Activated T-cell treated with anti-CD3 and anti-CD28 coated beads for 48 hours (primary cell): ENCODE measurements at regions not wholly inside any gene's neighbourhood (a gene's known extent, or its start where the extent isn't known, plus 50 kb on each side); places are given as distances from the start of the nearest gene placed in this dataset.
"Not testable (repeated sequence)": the region's sequence is repeated elsewhere in the genome, so short reads cannot be mapped to it uniquely, and the experiment has no call there.

Experiments
- DNase-seq: peaks from one replicate; pipeline ENCODE4 v3.0.0-alpha.2; 2020; ENCODE audit warnings: low read depth

GRCh38 chr12:97800561-97800960, 338.0 kb downstream of the RMST start:
- no peak for DNase-seq

- DNase-seq: no peak
These were observed 339.0 kb downstream of the RMST start for GRCh38 chr12:97801471-97802059.

- no peak for DNase-seq
These were observed 342.5 kb downstream of the RMST start for GRCh38 chr12:97805146-97805545.

GRCh38 chr12:97813301-97813700, 350.7 kb downstream of the RMST start:
- no peak for DNase-seq

GRCh38 chr12:97821806-97822205, 359.2 kb downstream of the RMST start:
- DNase-seq: no peak

GRCh38 chr12:97835541-97835940, 372.9 kb downstream of the RMST start:
- no peak for DNase-seq

- no peak for DNase-seq
These were observed 374.8 kb downstream of the RMST start for GRCh38 chr12:97837401-97837800.

GRCh38 chr12:97848051-97848450, 385.4 kb downstream of the RMST start:
- DNase-seq: no peak

- DNase-seq: no peak
These were observed 391.9 kb downstream of the RMST start for GRCh38 chr12:97854477-97854876.

GRCh38 chr12:97862072-97862471, 399.5 kb downstream of the RMST start:
- DNase-seq: no peak

- DNase-seq: no peak
These were observed 412.5 kb downstream of the RMST start for GRCh38 chr12:97875064-97875463.

- DNase-seq: no peak
These were observed 414.2 kb downstream of the RMST start for GRCh38 chr12:97876780-97877179.

GRCh38 chr12:97877404-97877803, 414.8 kb downstream of the RMST start:
- no peak for DNase-seq

GRCh38 chr12:97886511-97887176, 424.0 kb downstream of the RMST start:
- DNase-seq: no peak

GRCh38 chr12:97897881-97898280, 435.3 kb downstream of the RMST start:
- DNase-seq: not testable (repeated sequence)

GRCh38 chr12:97899529-97899928, 436.9 kb downstream of the RMST start:
- DNase-seq: no peak

GRCh38 chr12:97899956-97900355, 437.4 kb downstream of the RMST start:
- DNase-seq: no peak

- DNase-seq: no peak
These were observed 440.8 kb downstream of the RMST start for GRCh38 chr12:97903356-97903755.

GRCh38 chr12:97907504-97907903, 444.9 kb downstream of the RMST start:
- DNase-seq: no peak

GRCh38 chr12:97910559-97910958, 448.0 kb downstream of the RMST start:
- no peak for DNase-seq

GRCh38 chr12:97912943-97913342, 450.3 kb downstream of the RMST start:
- no peak for DNase-seq

GRCh38 chr12:97921979-97922722, 459.5 kb downstream of the RMST start:
- DNase-seq: no peak

GRCh38 chr12:97923546-97923945, 460.9 kb downstream of the RMST start:
- no peak for DNase-seq
